NCI-H69 (cell line): ENCODE measurements at regions not wholly inside any gene's neighbourhood (a gene's known extent, or its start where the extent isn't known, plus 50 kb on each side); places are given as distances from the start of the nearest gene placed in this dataset.
"Not testable (repeated sequence)": the region's sequence is repeated elsewhere in the genome, so short reads cannot be mapped to it uniquely, and the experiment has no call there.

ENCODE experiments used
- DNase-seq: peaks from one replicate; lab custom pipeline; 2025; lab: John Stamatoyannopoulos, UW

GRCh38 chr4:98828801-98829200, 100.1 kb downstream of the EIF4E start:
- peak; percentile 6 for DNase-seq

- DNase-seq, result no peak
Measured at GRCh38 chr4:98827661-98828060, 101.3 kb downstream of the EIF4E start.

GRCh38 chr4:98822144-98822543, 106.8 kb downstream of the EIF4E start:
- DNase-seq, result no peak

GRCh38 chr4:98818116-98818515, 110.8 kb downstream of the EIF4E start:
- not testable (repeated sequence) for DNase-seq

- DNase-seq, result no peak
Measured at GRCh38 chr4:98816816-98817215, 112.1 kb downstream of the EIF4E start.

GRCh38 chr4:98816386-98816785, 112.5 kb downstream of the EIF4E start:
- no peak for DNase-seq

GRCh38 chr4:98804403-98804802, 124.5 kb downstream of the EIF4E start:
- no peak for DNase-seq

- peak; percentile 32 for DNase-seq
Measured at GRCh38 chr4:98803251-98803650, 125.7 kb downstream of the EIF4E start.

GRCh38 chr4:98802770-98803198, 126.1 kb downstream of the EIF4E start:
- peak; percentile 67 for DNase-seq

- DNase-seq, result peak; percentile 12
Measured at GRCh38 chr4:98801259-98801725, 127.6 kb downstream of the EIF4E start.

GRCh38 chr4:98796991-98797390, 131.9 kb downstream of the EIF4E start:
- DNase-seq, result no peak

- DNase-seq, result peak; percentile 62
Measured at GRCh38 chr4:98794565-98795205, 134.2 kb downstream of the EIF4E start.

GRCh38 chr4:98793658-98794057, 135.2 kb upstream of the TSPAN5 start:
- DNase-seq, result peak; percentile 58

- no peak for DNase-seq
Measured at GRCh38 chr4:98786866-98787265, 128.5 kb upstream of the TSPAN5 start.

- DNase-seq, result no peak
Measured at GRCh38 chr4:98784947-98785706, 126.7 kb upstream of the TSPAN5 start.

- no peak for DNase-seq
Measured at GRCh38 chr4:98781641-98782357, 123.4 kb upstream of the TSPAN5 start.

- no peak for DNase-seq
Measured at GRCh38 chr4:98780926-98781325, 122.5 kb upstream of the TSPAN5 start.

- DNase-seq, result no peak
Measured at GRCh38 chr4:98779088-98779487, 120.7 kb upstream of the TSPAN5 start.

- no peak for DNase-seq
Measured at GRCh38 chr4:98778206-98778605, 119.8 kb upstream of the TSPAN5 start.

- no peak for DNase-seq
Measured at GRCh38 chr4:98775672-98776071, 117.3 kb upstream of the TSPAN5 start.

- DNase-seq, result no peak
Measured at GRCh38 chr4:98773638-98774037, 115.2 kb upstream of the TSPAN5 start.

- peak; percentile 27 for DNase-seq
Measured at GRCh38 chr4:98771959-98772632, 113.7 kb upstream of the TSPAN5 start.
